B cell (primary cell): ENCODE measurements at regions not wholly inside any gene's neighbourhood (a gene's known extent, or its start where the extent isn't known, plus 50 kb on each side); places are given as distances from the start of the nearest gene placed in this dataset.

ENCODE experiments used
- ATAC-seq: fragments of 200-7000 bp; cut with Tn5 transposase; one replicate; pipeline ENCODE4 v1.10.0; 2021; ENCODE audit warnings: low read depth, mild to moderate bottlenecking, moderate number of reproducible peaks, moderate library complexity
- CTCF ChIA-PET: fragments of 350-600 bp; sonication (Branson Sonifier 250); formaldehyde crosslinking; loops from one replicate; lab custom pipeline; 2021; ENCODE audit warnings: antibody characterized with exemption, inconsistent platforms; lab: Charles Lee
- POLR2A ChIA-PET: fragments of 350-600 bp; sonication (Branson Sonifier 250); formaldehyde crosslinking; loops from one replicate; lab custom pipeline; 2021; ENCODE audit warnings: antibody characterized with exemption; lab: Charles Lee
- DNase-seq: peaks from one replicate; pipeline ENCODE4 v3.0.0; 2013
- H2AFZ ChIP-seq: 2 replicates; pipeline ENCODE4 v1.6.1; 2012; ENCODE audit warnings: mild to moderate bottlenecking, low read depth, low read length; ENCODE audit not compliant: insufficient read depth, poor library complexity, severe bottlenecking
- H3K27ac ChIP-seq, 2 donors: 1 replicate in 1 of 2; 2 replicates in 1 of 2; pipeline ENCODE4 v1.5.1; 2012 to 2013; ENCODE audit warnings: low read length in 2 of 2, mild to moderate bottlenecking in 2 of 2, moderate library complexity in 1 of 2
- H3K27me3 ChIP-seq, 4 experiments: fragments of 200-600 bp in 1 of 4; sonication (generic) in 1 of 4; replicated peaks in 1 of 4; 1 replicate in 2 of 4; 2 replicates in 2 of 4; pipeline versions ENCODE4 v1.6.1 to v1.7.0; 2013 to 2016; ENCODE audit warnings: low read length in 3 of 4, mild to moderate bottlenecking in 2 of 4, mixed read lengths in 1 of 4, moderate library complexity in 1 of 4; ENCODE audit not compliant: insufficient read depth in 4 of 4, control insufficient read depth in 3 of 4; ENCODE audit errors: control extremely low read depth in 1 of 4
- H3K36me3 ChIP-seq, 2 experiments: replicated peaks in 1 of 2; 1 replicate in 1 of 2; 2 replicates in 1 of 2; pipeline versions ENCODE4 v1.6.1 to v1.7.1; 2013; ENCODE audit warnings: low read length in 1 of 2; ENCODE audit not compliant: insufficient read depth in 2 of 2, control insufficient read depth in 1 of 2; ENCODE audit errors: control extremely low read depth in 1 of 2, extremely low read depth in 1 of 2
- H3K4me1 ChIP-seq, 2 donors: fragments of 200-600 bp in 1 of 2; sonication (generic) in 1 of 2; 1 replicate in 1 of 2; 2 replicates in 1 of 2; pipeline versions ENCODE4 v1.5.1 to v1.6.1; 2013 to 2017; ENCODE audit warnings: low read length in 2 of 2; ENCODE audit not compliant: control insufficient read depth in 2 of 2, insufficient read depth in 2 of 2
- H3K4me2 ChIP-seq: replicated peaks from 2 replicates; pipeline ENCODE3; 2012; ENCODE audit warnings: mild to moderate bottlenecking, low read depth, low read length; ENCODE audit not compliant: poor library complexity, severe bottlenecking
- H3K4me3 ChIP-seq, 5 experiments: fragments of 200-600 bp in 1 of 5; sonication (generic) in 1 of 5; 1 replicate in 3 of 5; 2 replicates in 2 of 5; pipeline versions ENCODE4 v1.5.1 to v1.7.0; 2011 to 2016; ENCODE audit warnings: low read length in 4 of 5, mild to moderate bottlenecking in 4 of 5, low read depth in 2 of 5, control low read depth in 1 of 5, moderate library complexity in 1 of 5; ENCODE audit not compliant: insufficient read depth in 1 of 5; ENCODE audit errors: control extremely low read depth in 1 of 5, extremely low read depth in 1 of 5
- H3K79me2 ChIP-seq: fragments of 200-600 bp; sonication (generic); one replicate; pipeline ENCODE4 v1.6.0; 2016; ENCODE audit warnings: low read length; ENCODE audit not compliant: control insufficient read depth, insufficient read depth
- H3K9ac ChIP-seq: fragments of 200-600 bp; sonication (generic); 2 replicates; pipeline ENCODE4 v1.6.1; 2017; ENCODE audit warnings: mild to moderate bottlenecking, low read length, moderate library complexity
- H3K9me3 ChIP-seq, 3 donors: one replicate each; pipeline versions ENCODE4 v1.6.1 to v1.7.1; 2013; ENCODE audit warnings: low read length in 2 of 3; ENCODE audit not compliant: control insufficient read depth in 2 of 3, insufficient read depth in 1 of 3; ENCODE audit errors: control extremely low read depth in 1 of 3
- H4K20me1 ChIP-seq: 2 replicates; pipeline ENCODE4 v1.6.0; 2012; ENCODE audit warnings: mild to moderate bottlenecking, low read length; ENCODE audit not compliant: insufficient read depth, control insufficient read depth, poor library complexity, severe bottlenecking
- H3K27ac Mint-ChIP-seq: one replicate; pipeline ENCODE4 v1.8.0; 2021; ENCODE audit warnings: mixed read lengths
- H3K27me3 Mint-ChIP-seq: one replicate; pipeline ENCODE4 v1.8.0; 2021; ENCODE audit warnings: mixed read lengths
- H3K4me1 Mint-ChIP-seq: one replicate; pipeline ENCODE4 v1.8.0; 2021; ENCODE audit warnings: mixed read lengths
- H3K4me3 Mint-ChIP-seq: one replicate; pipeline ENCODE4 v1.8.0; 2021; ENCODE audit warnings: mixed read lengths
- H3K9me3 Mint-ChIP-seq: one replicate; pipeline ENCODE4 v1.8.0; 2022; ENCODE audit warnings: mixed read lengths; ENCODE audit not compliant: insufficient read depth
- CTCF ChIP-seq: fragments of 200-600 bp; IDR thresholded peaks from one replicate; pipeline ENCODE4 v1.8.0; 2022; ENCODE audit warnings: antibody characterized with exemption, mild to moderate bottlenecking
- EZH2 ChIP-seq: IDR thresholded peaks from 2 replicates; pipeline ENCODE4 v1.6.1; 2012; ENCODE audit warnings: borderline replicate concordance, low read depth, mild to moderate bottlenecking, moderate library complexity, low read length; ENCODE audit not compliant: insufficient read depth, poor library complexity, severe bottlenecking
- WGBS: methylation state at CpG from one replicate; pipeline ENCODE4 v1.1.5; 2013; ENCODE audit warnings: missing lambda C conversion rate; ENCODE audit not compliant: insufficient coverage; 5-methylcytosine and 5-hydroxymethylcytosine counted together
- intact Hi-C: fragments of 100-400 bp; cut with micrococcal nuclease; formaldehyde crosslinking; loops from one replicate; pipeline ENCODE4 v1.10.0; 2022

- Histone ChIP-seq H2AFZ (no peak overlapping the region), H3K4me1 (no peaks in the 10 kb centered on the region), H4K20me1 (no peaks in the 10 kb centered on the region), H3K27me3 (no peaks in the 10 kb centered on the region), H3K36me3 (no peaks in the 10 kb centered on the region), H3K79me2 (no peaks in the 10 kb centered on the region), H3K9ac (no peak overlapping the region), H3K9me3 (no peaks in the 10 kb centered on the region), H3K4me3 (no peak overlapping the region), H3K4me2 (no peak overlapping the region), H3K27ac (no peak overlapping the region)
- TF ChIP-seq EZH2 = no peak
- no peak for TF ChIP-seq CTCF
- ATAC-seq (no peak), DNase-seq (no peak)
- Mint-ChIP-seq H3K27ac (no peak overlapping the region), H3K4me1 (no peaks in the 10 kb centered on the region), H3K4me3 (no peak overlapping the region), H3K9me3 (peaks cover 4% of the 10 kb centered on the region), H3K27me3 (no peaks in the 10 kb centered on the region)
- CTCF ChIA-PET = no interaction called here
- intact Hi-C loops = no loop called here
- POLR2A ChIA-PET = no interaction called here
- no CpG with 5 or more reads among the region's 1 CpG for WGBS
Observed at GRCh38 chr7:10316488-10316887, 657.2 kb upstream of the PHF14 start.

GRCh38 chr7:10325395-10325794, 648.3 kb upstream of the PHF14 start:
- Histone ChIP-seq H3K4me1 (no peaks in the 10 kb centered on the region), H3K4me3 (no peak overlapping the region), H4K20me1 (no peaks in the 10 kb centered on the region), H2AFZ (no peak overlapping the region), H3K79me2 (no peaks in the 10 kb centered on the region), H3K9ac (no peak overlapping the region), H3K27me3 (no peaks in the 10 kb centered on the region), H3K36me3 (no peaks in the 10 kb centered on the region), H3K9me3 (no peaks in the 10 kb centered on the region), H3K27ac (no peak overlapping the region), H3K4me2 (no peak overlapping the region)
- WGBS = no CpG with 5 or more reads among the region's 2 CpGs
- intact Hi-C loops = no loop called here
- H3K27ac Mint-ChIP-seq = no peak overlapping the region
- CTCF ChIA-PET = no interaction called here
- no peak for TF ChIP-seq CTCF
- no peak for TF ChIP-seq EZH2
- H3K27me3 Mint-ChIP-seq = no peaks in the 10 kb centered on the region
- H3K4me1 Mint-ChIP-seq = no peaks in the 10 kb centered on the region
- no peak overlapping the region for H3K4me3 Mint-ChIP-seq
- H3K9me3 Mint-ChIP-seq = no peaks in the 10 kb centered on the region
- DNase-seq (no peak), ATAC-seq (no peak)
- POLR2A ChIA-PET = no interaction called here
